ENCODE measurements at regions not wholly inside any gene's neighbourhood (a gene's known extent, or its start where the extent isn't known, plus 50 kb on each side); places are given as distances from the start of the nearest gene placed in this dataset.

DNA sequence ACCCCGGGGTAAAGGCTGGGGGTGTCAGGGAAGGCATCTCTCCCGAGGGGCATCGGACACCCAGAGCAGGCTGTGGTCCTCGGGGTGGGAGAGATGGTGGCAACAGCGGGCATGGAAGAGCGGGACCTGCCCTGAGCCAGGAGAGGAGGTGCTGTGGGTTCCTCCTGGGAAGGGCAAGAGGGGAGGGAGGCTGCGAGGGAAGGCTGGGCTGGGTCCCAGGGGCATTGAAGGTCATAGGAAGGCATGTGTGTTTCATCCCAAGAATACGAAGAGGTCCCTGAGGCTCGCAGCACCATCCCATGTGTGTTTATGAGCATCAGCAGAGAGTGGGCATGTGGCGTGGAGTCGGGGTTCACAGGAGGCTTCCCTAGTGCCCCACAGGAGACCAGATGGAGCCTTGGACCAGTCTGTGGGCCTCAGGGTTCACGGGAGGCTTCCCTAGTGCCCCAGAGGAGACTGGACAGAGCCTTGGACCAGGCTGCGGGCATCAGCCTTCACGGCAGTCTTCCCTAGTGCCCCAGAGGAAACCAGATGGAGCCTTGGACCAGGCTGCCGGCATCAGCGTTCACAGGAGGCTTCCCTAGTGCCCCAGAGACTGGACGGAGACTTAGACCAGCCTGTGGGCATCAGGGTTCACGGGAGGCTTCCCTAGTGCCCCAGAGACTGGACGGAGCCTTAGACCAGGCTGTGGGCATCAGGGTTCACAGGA is 420.6 kb downstream of the BRD1 start:
- Histone ChIP-seq H3K4me1 (no peaks in the 10 kb centered on the region), H3K36me3 (no peaks in the 10 kb centered on the region), H3K27ac (no peak overlapping the region), H3K9me3 (no peaks in the 10 kb centered on the region), H3K4me3 (no peak overlapping the region), H3K27me3 (peaks cover 0 to 34% (median 0%) of the 10 kb centered on the region in 4 donors)
- 69 to 72% methylated on average over 6 to 11 of the region's 19 CpGs for WGBS, 2 donors
- TF ChIP-seq POLR2A (IDR thresholded peaks at IDR 0.05) = no peak
- TF ChIP-seq, protein P1, sequence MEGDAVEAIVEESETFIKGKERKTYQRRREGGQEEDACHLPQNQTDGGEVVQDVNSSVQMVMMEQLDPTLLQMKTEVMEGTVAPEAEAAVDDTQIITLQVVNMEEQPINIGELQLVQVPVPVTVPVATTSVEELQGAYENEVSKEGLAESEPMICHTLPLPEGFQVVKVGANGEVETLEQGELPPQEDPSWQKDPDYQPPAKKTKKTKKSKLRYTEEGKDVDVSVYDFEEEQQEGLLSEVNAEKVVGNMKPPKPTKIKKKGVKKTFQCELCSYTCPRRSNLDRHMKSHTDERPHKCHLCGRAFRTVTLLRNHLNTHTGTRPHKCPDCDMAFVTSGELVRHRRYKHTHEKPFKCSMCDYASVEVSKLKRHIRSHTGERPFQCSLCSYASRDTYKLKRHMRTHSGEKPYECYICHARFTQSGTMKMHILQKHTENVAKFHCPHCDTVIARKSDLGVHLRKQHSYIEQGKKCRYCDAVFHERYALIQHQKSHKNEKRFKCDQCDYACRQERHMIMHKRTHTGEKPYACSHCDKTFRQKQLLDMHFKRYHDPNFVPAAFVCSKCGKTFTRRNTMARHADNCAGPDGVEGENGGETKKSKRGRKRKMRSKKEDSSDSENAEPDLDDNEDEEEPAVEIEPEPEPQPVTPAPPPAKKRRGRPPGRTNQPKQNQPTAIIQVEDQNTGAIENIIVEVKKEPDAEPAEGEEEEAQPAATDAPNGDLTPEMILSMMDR (IDR thresholded peaks at IDR 0.05) = no peak
- intact Hi-C loops (cut with DNase I) = no loop called here
- DNase-seq = no peak

DNA sequence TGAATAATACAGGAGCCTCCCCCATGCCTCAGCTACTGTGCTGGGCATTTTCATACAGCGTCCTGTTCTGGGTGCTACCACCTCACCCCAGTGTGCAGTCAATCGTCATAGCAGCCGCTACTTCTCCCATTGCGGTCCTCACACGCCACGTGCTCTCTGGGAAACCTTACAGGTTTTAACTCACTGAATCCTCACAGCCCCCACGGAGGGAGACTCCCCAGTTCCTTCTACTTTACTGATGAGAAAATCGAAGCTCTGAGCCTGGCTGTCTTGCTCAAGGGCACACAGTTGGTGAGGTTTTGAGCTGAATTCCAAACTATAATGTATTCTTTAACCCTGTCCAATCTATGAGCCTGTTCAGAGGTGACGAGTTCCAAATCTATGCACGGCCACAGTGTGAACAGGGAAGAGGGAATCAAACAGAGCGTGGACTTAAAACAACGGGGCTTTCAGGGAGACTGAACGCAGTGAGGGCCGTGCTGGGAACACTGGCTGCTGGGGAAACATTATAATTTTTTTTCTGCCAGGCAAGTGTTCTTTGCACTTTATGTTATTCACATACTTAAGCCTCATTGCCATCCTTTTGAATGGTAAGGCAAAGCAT is 421.5 kb downstream of the BRD1 start:
- 64 to 65% methylated on average over 12 to 13 of the region's 14 CpGs for WGBS, 2 donors
- H3K27ac ChIP-seq = no peak overlapping the region
- peaks cover 0 to 36% (median 0%) of the 10 kb centered on the region in 4 donors for H3K27me3 ChIP-seq
- H3K36me3 ChIP-seq = no peaks in the 10 kb centered on the region
- H3K4me1 ChIP-seq = no peaks in the 10 kb centered on the region
- H3K4me3 ChIP-seq = no peak overlapping the region
- TF ChIP-seq, protein P1 (IDR thresholded peaks at IDR 0.05) = no peak
- TF ChIP-seq POLR2A (IDR thresholded peaks at IDR 0.05) = no peak
- intact Hi-C loops (cut with DNase I) = no loop called here
- H3K9me3 ChIP-seq = no peaks in the 10 kb centered on the region
- DNase-seq = no peak

DNA sequence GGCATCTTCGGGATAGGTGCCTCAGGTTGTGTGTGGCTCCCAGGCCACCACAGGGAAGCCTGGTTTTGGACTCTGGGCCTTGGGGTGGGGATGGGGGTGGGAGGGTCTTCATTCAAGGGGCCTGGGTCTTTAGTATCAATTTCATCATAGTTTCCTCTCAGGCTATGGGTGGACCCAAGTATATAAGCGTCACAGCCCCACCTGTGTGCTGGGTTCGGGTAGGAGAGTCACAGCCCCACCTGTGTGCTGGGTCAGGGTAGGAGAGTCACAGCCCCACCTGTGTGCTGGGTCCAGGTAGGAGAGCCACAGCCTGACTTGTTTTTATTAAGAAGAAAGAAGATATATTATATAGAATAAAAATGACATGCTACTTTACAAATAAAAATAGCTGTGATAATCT is 422.1 kb downstream of the BRD1 start:
- no peaks in the 10 kb centered on the region for H3K9me3 ChIP-seq
- WGBS, 2 donors = 26 to 56% methylated on average over 1 to 3 of the region's 3 CpGs
- H3K36me3 ChIP-seq = no peaks in the 10 kb centered on the region
- H3K27ac ChIP-seq = no peak overlapping the region
- no peak for DNase-seq
- intact Hi-C loops (cut with DNase I) = no loop called here
- TF ChIP-seq, protein P1 (IDR thresholded peaks at IDR 0.05) = no peak
- TF ChIP-seq POLR2A (IDR thresholded peaks at IDR 0.05) = no peak
- peaks cover 0 to 40% (median 0%) of the 10 kb centered on the region in 4 donors for H3K27me3 ChIP-seq
- H3K4me3 ChIP-seq = no peak overlapping the region
- H3K4me1 ChIP-seq = no peaks in the 10 kb centered on the region

DNA sequence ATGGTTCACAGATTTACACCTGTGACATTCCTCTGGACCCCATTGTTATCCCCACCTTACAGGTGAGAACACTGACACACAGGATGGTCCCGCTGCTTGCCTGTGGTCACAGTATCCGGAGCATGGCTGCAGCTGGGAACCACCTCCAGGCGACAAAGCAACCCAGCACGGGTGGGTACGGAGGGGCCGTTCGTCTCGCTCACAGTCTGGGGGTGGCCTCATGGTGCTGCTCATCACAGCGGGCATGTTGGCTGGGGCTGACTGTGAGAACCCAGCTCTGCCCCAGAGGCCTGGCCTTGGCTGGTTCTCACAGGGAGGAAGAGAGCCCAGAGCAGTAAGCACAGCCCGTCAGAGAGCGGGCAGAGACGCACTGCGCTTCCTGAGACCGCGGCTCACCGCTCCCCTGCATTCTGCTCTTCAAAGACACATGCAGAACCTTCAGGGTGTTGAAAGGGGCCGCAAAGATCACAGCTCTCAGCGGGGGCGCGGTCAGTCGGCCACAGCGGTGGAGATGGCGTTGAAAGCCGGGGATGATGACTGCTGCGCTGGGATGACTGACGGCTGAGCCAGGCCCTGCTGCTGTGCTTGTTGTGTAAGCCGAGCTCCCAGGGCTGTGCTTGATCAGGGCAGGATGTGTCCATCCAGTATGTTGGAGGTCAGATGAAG is 423.0 kb downstream of the BRD1 start:
- H3K4me3 ChIP-seq = no peak overlapping the region
- no peak for DNase-seq
- H3K9me3 ChIP-seq = no peaks in the 10 kb centered on the region
- TF ChIP-seq POLR2A (IDR thresholded peaks at IDR 0.05) = no peak
- TF ChIP-seq, protein P1 (IDR thresholded peaks at IDR 0.05) = no peak
- no peaks in the 10 kb centered on the region for H3K36me3 ChIP-seq
- H3K27me3 ChIP-seq = peaks cover 0 to 42% (median 0%) of the 10 kb centered on the region in 4 donors
- no peak overlapping the region for H3K27ac ChIP-seq
- intact Hi-C loops (cut with DNase I) = no loop called here
- WGBS, 2 donors = 59 to 75% methylated on average over 16 to 18 of the region's 27 CpGs
- H3K4me1 ChIP-seq = no peaks in the 10 kb centered on the region

GRCh38 chr22:49404020-49404419 is 423.7 kb downstream of the BRD1 start:
- H3K4me3 ChIP-seq = no peak overlapping the region
- H3K4me1 ChIP-seq = no peaks in the 10 kb centered on the region
- DNase-seq = no peak
- no peaks in the 10 kb centered on the region for H3K36me3 ChIP-seq
- WGBS, 2 donors = 78 to 85% methylated on average over 10 of the region's 10 CpGs
- no peaks in the 10 kb centered on the region for H3K9me3 ChIP-seq
- H3K27me3 ChIP-seq = peaks cover 0 to 46% (median 0%) of the 10 kb centered on the region in 4 donors
- no peak overlapping the region for H3K27ac ChIP-seq
- intact Hi-C loops (cut with DNase I) = no loop called here
- TF ChIP-seq, protein P1 (IDR thresholded peaks at IDR 0.05) = no peak
- TF ChIP-seq POLR2A (IDR thresholded peaks at IDR 0.05) = no peak

Data from esophagus squamous epithelium (tissue), 5 donors.